HG03064 (cell line): ENCODE measurements at regions not wholly inside any gene's neighbourhood (a gene's known extent, or its start where the extent isn't known, plus 50 kb on each side); places are given as distances from the start of the nearest gene placed in this dataset.
"Not testable (repeated sequence)": the region's sequence is repeated elsewhere in the genome, so short reads cannot be mapped to it uniquely, and the experiment has no call there.

Experiments used
- ATAC-seq: cut with Tn5 transposase; IDR thresholded peaks from one replicate; pipeline ENCODE4 v1.9.1; 2021; ENCODE audit warnings: low read depth; ENCODE audit not compliant: unreplicated experiment

GRCh38 chr6:118719351-118720124, 68.1 kb upstream of the CEP85L start:
- peak; percentile 61 for ATAC-seq

GRCh38 chr6:118718903-118719302, 67.5 kb upstream of the CEP85L start:
- ATAC-seq = no peak

GRCh38 chr6:118718297-118718696, 66.9 kb upstream of the CEP85L start:
- ATAC-seq = no peak

GRCh38 chr6:118717106-118717505, 65.7 kb upstream of the CEP85L start:
- ATAC-seq = no peak

GRCh38 chr6:118715907-118716306, 64.5 kb upstream of the CEP85L start:
- not testable (repeated sequence) for ATAC-seq

- no peak for ATAC-seq
Measured at GRCh38 chr6:118715376-118715775, 64.0 kb upstream of the CEP85L start.

GRCh38 chr6:118714756-118715155, 63.4 kb upstream of the CEP85L start:
- ATAC-seq = no peak

- no peak for ATAC-seq
Measured at GRCh38 chr6:118712969-118713368, 61.6 kb upstream of the CEP85L start.

GRCh38 chr6:118710616-118711015, 59.2 kb upstream of the CEP85L start:
- no peak for ATAC-seq

- peak; percentile 88 for ATAC-seq
Measured at GRCh38 chr6:118709859-118710350, 58.5 kb upstream of the CEP85L start.

- peak; percentile 1 for ATAC-seq
Measured at GRCh38 chr6:118708744-118709143, 57.4 kb upstream of the CEP85L start.

GRCh38 chr6:118708055-118708454, 56.7 kb upstream of the CEP85L start:
- ATAC-seq = no peak

GRCh38 chr6:118706702-118707101, 55.3 kb upstream of the CEP85L start:
- no peak for ATAC-seq

GRCh38 chr6:118705544-118706491, 54.4 kb upstream of the CEP85L start:
- ATAC-seq = peak; percentile 41

GRCh38 chr6:118704915-118705314, 53.5 kb upstream of the CEP85L start:
- no peak for ATAC-seq

GRCh38 chr6:118701260-118701659, 49.9 kb upstream of the CEP85L start:
- not testable (repeated sequence) for ATAC-seq
